Activated T-helper 9 cell treated with anti-CD3 and anti-CD28 coated beads, Interleukin-2, amount 50 U/mL, for 16 hours (primary cell): ENCODE measurements at regions not wholly inside any gene's neighbourhood (a gene's known extent, or its start where the extent isn't known, plus 50 kb on each side); places are given as distances from the start of the nearest gene placed in this dataset.

ENCODE experiments used
- DNase-seq: peaks from one replicate; pipeline ENCODE4 v3.0.0-alpha.2; 2020; ENCODE audit warnings: low read depth

GRCh38 chr12:91353266-91353665 lies 170.6 kb upstream of the DCN start:
- DNase-seq, result no peak

GRCh38 chr12:91349476-91349875 lies 166.9 kb upstream of the DCN start:
- no peak for DNase-seq

- no peak for DNase-seq
These were observed 165.0 kb upstream of the DCN start for GRCh38 chr12:91347481-91348214.

- DNase-seq, result no peak
These were observed 164.2 kb upstream of the DCN start for GRCh38 chr12:91346827-91347226.

- no peak for DNase-seq
These were observed 161.8 kb upstream of the DCN start for GRCh38 chr12:91344408-91344807.

GRCh38 chr12:91343010-91343409 lies 160.4 kb upstream of the DCN start:
- DNase-seq, result no peak

GRCh38 chr12:91339106-91339505 lies 156.5 kb upstream of the DCN start:
- DNase-seq, result no peak

GRCh38 chr12:91335699-91336098 lies 153.1 kb upstream of the DCN start:
- DNase-seq, result no peak

- DNase-seq, result no peak
These were observed 151.3 kb upstream of the DCN start for GRCh38 chr12:91333966-91334365.

GRCh38 chr12:91332302-91332701 lies 149.7 kb upstream of the DCN start:
- DNase-seq, result no peak

GRCh38 chr12:91331371-91331770 lies 148.8 kb upstream of the DCN start:
- no peak for DNase-seq

- DNase-seq, result no peak
These were observed 145.8 kb upstream of the DCN start for GRCh38 chr12:91328451-91328850.

GRCh38 chr12:91327889-91328288 lies 145.3 kb upstream of the DCN start:
- no peak for DNase-seq

GRCh38 chr12:91327131-91327530 lies 144.5 kb upstream of the DCN start:
- no peak for DNase-seq

GRCh38 chr12:91326058-91327027 lies 143.7 kb upstream of the DCN start:
- DNase-seq, result no peak

- DNase-seq, result no peak
These were observed 138.4 kb upstream of the DCN start for GRCh38 chr12:91320999-91321398.

GRCh38 chr12:91319071-91319760 lies 136.6 kb upstream of the DCN start:
- DNase-seq, result no peak

- DNase-seq, result no peak
These were observed 134.7 kb upstream of the DCN start for GRCh38 chr12:91317306-91317705.

GRCh38 chr12:91316907-91317269 lies 134.3 kb upstream of the DCN start:
- no peak for DNase-seq

GRCh38 chr12:91316161-91316906 lies 133.7 kb upstream of the DCN start:
- no peak for DNase-seq

GRCh38 chr12:91311081-91311480 lies 128.5 kb upstream of the DCN start:
- DNase-seq, result no peak

GRCh38 chr12:91309450-91309849 lies 126.8 kb upstream of the DCN start:
- DNase-seq, result no peak
